ENCODE measurements at regions not wholly inside any gene's neighbourhood (a gene's known extent, or its start where the extent isn't known, plus 50 kb on each side); places are given as distances from the start of the nearest gene placed in this dataset.

DNA sequence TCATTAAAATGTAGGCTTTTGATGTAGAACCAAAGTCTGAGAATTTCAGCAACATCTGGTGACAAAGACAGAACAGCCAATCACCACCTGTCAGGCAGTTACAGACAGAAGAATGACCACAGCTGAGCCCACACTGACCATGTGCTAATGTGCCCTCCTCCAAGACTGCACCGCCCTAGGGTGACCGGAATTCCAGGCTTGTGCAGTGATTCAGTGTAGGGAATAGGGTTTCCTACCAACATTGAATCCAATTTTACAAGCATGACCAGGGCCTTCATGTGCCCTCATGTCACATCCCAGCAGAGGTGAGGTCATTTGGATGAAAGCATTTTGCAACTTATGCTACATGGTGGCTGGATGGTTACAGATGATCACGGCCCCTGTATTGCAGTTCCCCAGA, 412.5 kb downstream of the SOX2 start:
- TF ChIP-seq CTCF (conservative IDR thresholded peaks at IDR 0.05; ENCODE audit: low read length), result no peak
- TF ChIP-seq EZH2phosphoT487 (IDR thresholded peaks at IDR 0.05; ENCODE audit: borderline replicate concordance, low read depth, low read length), result no peak
